SU-DHL-6 (cell line): ENCODE measurements at regions not wholly inside any gene's neighbourhood (a gene's known extent, or its start where the extent isn't known, plus 50 kb on each side); places are given as distances from the start of the nearest gene placed in this dataset.

Source experiments
- CTCF ChIP-seq: fragments of 200-600 bp; sonication (generic); IDR thresholded peaks from one replicate; pipeline ENCODE4 v1.5.1; 2017; ENCODE audit warnings: antibody characterized with exemption, mild to moderate bottlenecking, low read length, moderate library complexity; ENCODE audit not compliant: insufficient read depth, poor library complexity, severe bottlenecking
- EZH2phosphoT487 ChIP-seq: fragments of 200-600 bp; sonication (generic), shearing (Covaris generic); conservative IDR thresholded peaks from 2 replicates; pipeline ENCODE4 v1.6.1; 2018; ENCODE audit warnings: mild to moderate bottlenecking, antibody characterized with exemption, low read length, moderate library complexity, mixed read lengths

- TF ChIP-seq CTCF = no peak
- TF ChIP-seq EZH2phosphoT487 = no peak
Observed at GRCh38 chr9:13575558-13575957, 296.1 kb upstream of the MPDZ start.
